Tibial artery (tissue), 4 donors: ENCODE measurements at regions not wholly inside any gene's neighbourhood (a gene's known extent, or its start where the extent isn't known, plus 50 kb on each side); places are given as distances from the start of the nearest gene placed in this dataset.

Experiments
- DNase-seq, 2 donors: peaks; one replicate each; pipeline ENCODE4 v3.0.0-alpha.2; 2019
- H3K27ac ChIP-seq, 2 donors: fragments of 200-600 bp; sonication (generic) in 1 of 2; 1 replicate in 1 of 2; 2 replicates in 1 of 2; pipeline ENCODE4 v1.5.1; 2018 to 2019; ENCODE audit warnings: mild to moderate bottlenecking in 1 of 2
- H3K27me3 ChIP-seq, 2 donors: fragments of 200-600 bp; sonication (generic) in 1 of 2; one replicate each; pipeline versions ENCODE4 v1.5.1 to v1.6.0; 2016 to 2019
- H3K36me3 ChIP-seq, 3 donors: fragments of 200-600 bp; sonication (generic) in 2 of 3; one replicate each; pipeline ENCODE4 v1.5.1; 2016 to 2019; ENCODE audit warnings: mild to moderate bottlenecking in 2 of 3
- H3K4me1 ChIP-seq, 4 donors: fragments of 200-600 bp; sonication (generic) in 2 of 4; 1 replicate in 3 of 4; 2 replicates in 1 of 4; pipeline ENCODE4 v1.5.1; 2016 to 2019
- H3K4me3 ChIP-seq, 2 donors: fragments of 200-600 bp; sonication (generic) in 1 of 2; 1 replicate in 1 of 2; 2 replicates in 1 of 2; pipeline ENCODE4 v1.5.1; 2018 to 2019; ENCODE audit warnings: mild to moderate bottlenecking in 2 of 2
- H3K9me3 ChIP-seq, 3 donors: fragments of 200-600 bp; sonication (generic) in 1 of 3; one replicate each; pipeline ENCODE4 v1.5.1; 2016 to 2019
- intact Hi-C: fragments of 100-400 bp; cut with DNase I; formaldehyde crosslinking; loops from one replicate; pipeline ENCODE4 v1.15.0; 2023; ENCODE audit warnings: low total_unique reads
- TF ChIP-seq, protein P1 (sequence below), 2 experiments: fragments of 200-600 bp in 1 of 2; fragments of 450-650 bp in 1 of 2; IDR thresholded peaks; one replicate each; pipeline ENCODE4 v1.5.1; 2017 to 2019; ENCODE audit warnings: antibody characterized with exemption in 2 of 2, mild to moderate bottlenecking in 1 of 2, moderate library complexity in 1 of 2

DNA sequence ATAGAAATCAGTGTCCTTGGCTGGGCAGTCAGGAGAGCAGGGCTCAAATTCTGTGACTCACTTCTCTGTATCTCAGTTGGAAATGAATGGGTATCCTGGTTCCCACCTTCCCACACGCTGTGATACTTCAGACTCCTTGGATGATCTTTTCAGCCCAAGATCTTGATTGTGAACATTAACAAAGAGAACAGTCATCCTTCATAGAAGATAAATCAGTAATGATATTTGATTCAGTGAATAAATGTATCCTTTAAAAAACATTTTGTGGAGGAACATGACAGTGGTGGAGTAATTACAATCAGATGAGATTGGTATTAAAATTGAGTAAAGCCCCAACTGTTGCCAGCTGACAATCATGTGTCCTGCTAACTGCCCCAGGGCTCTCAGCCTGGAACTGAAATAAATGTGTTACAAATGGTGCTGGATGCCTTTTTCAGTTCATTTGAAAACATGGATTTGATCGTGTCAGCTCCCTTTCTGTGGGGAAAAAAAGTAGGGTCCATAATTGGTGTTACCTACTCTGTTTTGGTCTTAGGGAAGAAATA is 72.9 kb upstream of the OR5AN1 start:
- no peaks in the 10 kb centered on the region for H3K9me3 ChIP-seq
- DNase-seq: no peak

DNA sequence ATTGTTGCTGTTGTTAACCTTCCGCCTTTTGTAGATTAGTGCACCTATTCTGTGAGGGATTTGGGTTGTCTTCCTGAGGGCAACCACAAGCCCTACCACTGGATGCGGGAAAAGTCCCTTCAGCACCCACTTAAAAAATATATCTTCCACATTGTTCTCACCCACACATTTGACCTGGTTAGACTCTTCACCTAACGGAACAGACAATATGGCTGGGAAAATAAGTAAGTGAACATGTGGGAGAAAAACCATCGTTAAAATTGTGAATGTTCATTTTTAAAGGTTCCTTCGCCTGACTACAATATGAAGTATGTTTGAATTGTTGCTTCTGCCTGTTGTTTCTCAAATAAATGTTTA is 72.0 kb upstream of the MPEG1 start:
- H3K4me1 ChIP-seq: no peaks in the 10 kb centered on the region
- H3K4me3 ChIP-seq: no peak overlapping the region
- no peak for DNase-seq
- intact Hi-C loops: loop anchor here (5.0 kb wide), 1 partner anchor 112 kb away; the partner anchor contains the start of gene DTX4
- TF ChIP-seq, protein P1, sequence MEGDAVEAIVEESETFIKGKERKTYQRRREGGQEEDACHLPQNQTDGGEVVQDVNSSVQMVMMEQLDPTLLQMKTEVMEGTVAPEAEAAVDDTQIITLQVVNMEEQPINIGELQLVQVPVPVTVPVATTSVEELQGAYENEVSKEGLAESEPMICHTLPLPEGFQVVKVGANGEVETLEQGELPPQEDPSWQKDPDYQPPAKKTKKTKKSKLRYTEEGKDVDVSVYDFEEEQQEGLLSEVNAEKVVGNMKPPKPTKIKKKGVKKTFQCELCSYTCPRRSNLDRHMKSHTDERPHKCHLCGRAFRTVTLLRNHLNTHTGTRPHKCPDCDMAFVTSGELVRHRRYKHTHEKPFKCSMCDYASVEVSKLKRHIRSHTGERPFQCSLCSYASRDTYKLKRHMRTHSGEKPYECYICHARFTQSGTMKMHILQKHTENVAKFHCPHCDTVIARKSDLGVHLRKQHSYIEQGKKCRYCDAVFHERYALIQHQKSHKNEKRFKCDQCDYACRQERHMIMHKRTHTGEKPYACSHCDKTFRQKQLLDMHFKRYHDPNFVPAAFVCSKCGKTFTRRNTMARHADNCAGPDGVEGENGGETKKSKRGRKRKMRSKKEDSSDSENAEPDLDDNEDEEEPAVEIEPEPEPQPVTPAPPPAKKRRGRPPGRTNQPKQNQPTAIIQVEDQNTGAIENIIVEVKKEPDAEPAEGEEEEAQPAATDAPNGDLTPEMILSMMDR (IDR thresholded peaks at IDR 0.05): no peak
- no peak overlapping the region for H3K27ac ChIP-seq
- H3K9me3 ChIP-seq: no peaks in the 10 kb centered on the region
- no peaks in the 10 kb centered on the region for H3K36me3 ChIP-seq
- peaks cover 0 to 11% of the 10 kb centered on the region in 2 donors for H3K27me3 ChIP-seq

More for the DNA sequence above, 72.9 kb upstream of the OR5AN1 start:
- Histone ChIP-seq H3K27me3 (peaks cover 0 to 11% of the 10 kb centered on the region in 2 donors), H3K4me3 (no peak overlapping the region), H3K27ac (no peak overlapping the region), H3K4me1 (no peaks in the 10 kb centered on the region), H3K36me3 (no peaks in the 10 kb centered on the region)
- TF ChIP-seq, protein P1 (IDR thresholded peaks at IDR 0.05): no peak
- intact Hi-C loops: no loop called here

DNA sequence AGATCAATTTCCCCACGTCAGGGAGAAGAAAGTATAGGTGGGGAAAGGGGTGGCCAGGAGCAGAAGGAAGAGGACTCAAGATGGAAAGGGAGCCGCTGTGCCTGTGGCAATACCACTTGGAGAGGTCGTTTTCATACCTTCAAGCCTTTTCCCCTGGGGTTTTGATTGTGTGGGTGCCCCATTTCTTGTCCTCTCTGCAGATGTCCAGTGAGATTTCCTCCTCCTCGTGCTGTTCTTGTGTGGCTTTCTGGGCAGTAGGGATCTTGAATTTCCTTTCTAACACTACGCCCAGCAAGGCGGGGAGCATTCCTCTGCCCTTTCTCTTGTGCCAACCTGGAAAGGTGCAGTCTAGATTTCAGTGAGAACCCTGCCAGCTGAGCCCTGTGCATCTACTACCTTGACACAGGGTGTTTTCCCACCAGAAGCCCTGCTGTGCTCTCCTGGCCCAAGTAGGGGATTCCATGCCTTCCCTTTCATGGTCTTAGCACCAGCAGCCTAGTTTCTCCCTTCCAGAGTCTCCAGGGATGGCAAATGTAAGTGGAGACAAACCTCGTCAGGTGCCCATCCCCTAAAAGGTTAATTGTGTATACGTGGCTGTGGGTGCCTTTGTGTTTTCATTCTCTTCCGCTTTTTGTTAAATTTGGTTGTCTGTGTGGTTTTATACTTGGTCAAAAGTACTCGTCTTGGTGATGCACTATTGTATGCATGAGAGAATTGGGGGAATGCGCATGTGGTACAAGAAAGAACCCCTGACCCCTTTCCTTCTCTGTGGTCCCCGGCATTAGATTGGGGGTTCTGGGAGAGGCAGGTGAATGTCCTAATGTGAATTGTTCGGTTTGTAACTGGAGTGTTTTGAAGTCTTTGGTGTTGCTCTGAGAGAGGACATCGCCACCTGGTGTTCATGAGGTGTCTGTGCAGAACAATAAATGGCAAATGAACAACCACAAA is 71.4 kb upstream of the MPEG1 start:
- Histone ChIP-seq H3K36me3 (no peaks in the 10 kb centered on the region), H3K4me1 (no peaks in the 10 kb centered on the region), H3K9me3 (no peaks in the 10 kb centered on the region), H3K27ac (no peak overlapping the region), H3K4me3 (no peak overlapping the region), H3K27me3 (peaks cover 0 to 11% of the 10 kb centered on the region in 2 donors)
- TF ChIP-seq, protein P1 (IDR thresholded peaks at IDR 0.05): peak; percentile 72 to 82
- DNase-seq: peak in 1 of 2 donors; percentile 41
- intact Hi-C loops: loop anchor here (5.0 kb wide), 1 partner anchor 112 kb away; the partner anchor contains the start of gene DTX4

DNA sequence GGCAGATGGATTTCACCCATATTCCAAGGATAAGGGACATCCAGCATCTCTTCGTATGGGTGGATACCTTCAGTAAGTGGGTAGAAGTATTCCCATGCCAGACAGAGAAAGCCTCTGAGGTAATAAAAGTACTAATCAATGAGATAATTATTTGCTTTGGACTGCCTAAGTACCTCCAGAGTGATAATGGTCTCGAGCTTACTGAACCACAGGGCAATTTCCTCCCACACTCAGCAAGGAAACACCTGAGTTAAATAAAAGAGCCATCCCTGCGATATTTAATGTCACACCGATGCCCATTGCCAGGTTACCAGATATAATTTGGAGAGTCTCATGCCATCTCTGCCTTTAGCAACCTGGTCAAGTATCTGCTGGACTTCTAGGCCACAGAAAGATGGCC is 70.6 kb upstream of the MPEG1 start:
- no peak overlapping the region for H3K4me3 ChIP-seq
- H3K27ac ChIP-seq: no peak overlapping the region
- no peaks in the 10 kb centered on the region for H3K36me3 ChIP-seq
- intact Hi-C loops: loop anchor here (5.0 kb wide), 1 partner anchor 111 kb away; the partner anchor contains the start of gene DTX4
- peaks cover 0 to 11% of the 10 kb centered on the region in 2 donors for H3K27me3 ChIP-seq
- no peaks in the 10 kb centered on the region for H3K9me3 ChIP-seq
- DNase-seq: no peak
- TF ChIP-seq, protein P1 (IDR thresholded peaks at IDR 0.05): no peak
- no peaks in the 10 kb centered on the region for H3K4me1 ChIP-seq

DNA sequence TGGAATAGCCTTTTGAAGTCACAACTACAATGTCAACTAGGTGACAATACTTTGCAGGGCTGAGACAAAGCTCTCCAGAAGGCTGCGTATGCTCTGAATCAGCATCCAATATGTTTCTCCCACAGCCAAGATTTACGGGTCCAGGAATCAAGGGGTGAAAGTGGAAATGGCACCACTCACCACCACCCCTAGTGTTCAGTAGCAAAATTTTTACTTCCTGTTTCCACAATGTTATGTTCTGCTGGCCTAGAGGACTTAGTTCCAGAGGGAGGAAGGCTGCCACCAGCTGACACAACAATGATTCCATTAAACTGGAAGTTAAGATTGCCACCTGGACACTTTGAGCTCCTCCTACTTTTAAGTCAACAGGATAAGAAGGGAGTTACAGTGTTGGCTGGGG is 68.5 kb upstream of the MPEG1 start:
- intact Hi-C loops: loop anchor here (5.0 kb wide), 1 partner anchor 109 kb away; the partner anchor contains the start of gene DTX4
- no peak for DNase-seq

More for the DNA sequence above, 68.5 kb upstream of the MPEG1 start:
- Histone ChIP-seq H3K36me3 (no peaks in the 10 kb centered on the region), H3K4me1 (no peaks in the 10 kb centered on the region), H3K27me3 (peaks cover 0 to 4% of the 10 kb centered on the region in 2 donors), H3K27ac (no peak overlapping the region), H3K4me3 (no peak overlapping the region), H3K9me3 (no peaks in the 10 kb centered on the region)
- TF ChIP-seq, protein P1 (IDR thresholded peaks at IDR 0.05): no peak
